NT2/D1 (cell line): ENCODE measurements at regions not wholly inside any gene's neighbourhood (a gene's known extent, or its start where the extent isn't known, plus 50 kb on each side); places are given as distances from the start of the nearest gene placed in this dataset.
"Not testable (repeated sequence)": the region's sequence is repeated elsewhere in the genome, so short reads cannot be mapped to it uniquely, and the experiment has no call there.

Source experiments
- DNase-seq: peaks from one replicate; pipeline ENCODE4 v3.0.0-alpha.2; 2011; ENCODE audit warnings: low read depth, low spot score
- H3K27me3 ChIP-seq: 2 replicates; pipeline ENCODE4 v1.6.0; 2011; ENCODE audit warnings: mild to moderate bottlenecking; ENCODE audit not compliant: insufficient read length, insufficient read depth
- H3K36me3 ChIP-seq: 2 replicates; pipeline ENCODE4 v1.6.1; 2011; ENCODE audit warnings: mild to moderate bottlenecking, low read length, mixed read lengths; ENCODE audit not compliant: insufficient read depth, insufficient read length
- H3K4me1 ChIP-seq: 2 replicates; pipeline ENCODE4 v1.5.1; 2011; ENCODE audit not compliant: insufficient read depth, insufficient read length
- H3K4me3 ChIP-seq: 2 replicates; pipeline ENCODE4 v1.5.1; 2011; ENCODE audit warnings: low read depth; ENCODE audit not compliant: insufficient read length
- H3K9ac ChIP-seq: 2 replicates; pipeline ENCODE4 v1.6.0; 2011; ENCODE audit warnings: low read depth; ENCODE audit not compliant: insufficient read length
- H3K9me3 ChIP-seq: 2 replicates; pipeline ENCODE4 v1.5.1; 2011; ENCODE audit warnings: mild to moderate bottlenecking, low read length; ENCODE audit not compliant: insufficient read depth
- SUZ12 ChIP-seq: IDR thresholded peaks from 2 replicates; pipeline ENCODE4 v1.6.1; 2011; ENCODE audit not compliant: insufficient read length, insufficient read depth; ENCODE audit errors: extremely low read depth
- YY1 ChIP-seq: IDR thresholded peaks from 2 replicates; pipeline ENCODE4 v1.6.1; 2011; ENCODE audit not compliant: insufficient read length, insufficient read depth
- ZNF274 ChIP-seq: IDR thresholded peaks from 2 replicates; pipeline ENCODE4 v1.6.1; 2011; ENCODE audit warnings: mild to moderate bottlenecking, low read depth, low read length

DNA sequence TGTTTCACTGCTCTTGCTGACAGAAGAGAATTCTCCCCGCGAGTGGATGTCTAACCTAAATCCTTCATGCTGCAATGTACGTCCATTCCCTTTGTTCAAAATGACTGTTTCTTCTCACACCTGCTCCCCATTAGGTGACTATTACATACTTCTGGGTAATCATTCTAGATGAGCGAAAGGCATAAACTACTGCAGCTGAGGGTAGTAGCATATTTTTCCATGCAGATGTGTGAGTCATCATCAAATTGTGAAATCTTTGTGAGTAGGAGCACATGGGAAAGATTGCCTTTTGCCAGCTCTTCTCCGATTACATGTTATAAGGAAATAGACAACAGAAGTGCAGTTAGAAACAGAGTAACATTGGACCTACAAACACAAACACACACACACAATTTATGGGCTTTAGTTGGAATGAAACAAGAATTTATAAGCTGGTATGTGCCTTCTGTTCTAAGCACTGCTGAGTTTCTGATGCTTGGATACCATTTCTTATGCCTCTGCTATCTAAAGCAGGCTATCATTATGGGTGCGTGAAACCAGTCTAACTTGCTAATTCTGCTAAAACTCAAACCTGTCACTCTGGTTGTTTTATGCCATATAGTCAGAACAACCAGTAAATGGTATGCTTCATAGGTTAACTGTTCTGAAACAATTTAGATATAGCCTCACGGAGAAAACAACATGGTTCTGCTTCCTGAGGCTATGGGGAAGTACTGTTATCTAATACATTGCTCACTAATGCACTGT is 346.9 kb upstream of the PSMD7 start:
- no peak for DNase-seq
- Histone ChIP-seq H3K9ac (no peak overlapping the region), H3K9me3 (no peaks in the 10 kb centered on the region), H3K4me1 (peaks cover 5% of the 10 kb centered on the region), H3K4me3 (no peak overlapping the region), H3K36me3 (no peaks in the 10 kb centered on the region), H3K27me3 (no peaks in the 10 kb centered on the region)
- TF ChIP-seq SUZ12 (no peak), YY1 (no peak), ZNF274 (no peak)

- TF ChIP-seq YY1, result no peak
- TF ChIP-seq SUZ12, result no peak
- no peak for TF ChIP-seq ZNF274
- Histone ChIP-seq H3K9ac (no peak overlapping the region), H3K4me3 (no peak overlapping the region), H3K27me3 (no peaks in the 10 kb centered on the region), H3K36me3 (no peaks in the 10 kb centered on the region), H3K9me3 (no peaks in the 10 kb centered on the region), H3K4me1 (no peaks in the 10 kb centered on the region)
- no peak for DNase-seq
These were observed 351.0 kb upstream of the PSMD7 start for GRCh38 chr16:73945631-73946030.

- H3K9me3 ChIP-seq, H3K36me3 ChIP-seq, H3K4me1 ChIP-seq, H3K4me3 ChIP-seq, DNase-seq, H3K27me3 ChIP-seq, H3K9ac ChIP-seq: not testable (repeated sequence)
These were observed 353.4 kb upstream of the PSMD7 start for GRCh38 chr16:73943184-73943583.

DNA sequence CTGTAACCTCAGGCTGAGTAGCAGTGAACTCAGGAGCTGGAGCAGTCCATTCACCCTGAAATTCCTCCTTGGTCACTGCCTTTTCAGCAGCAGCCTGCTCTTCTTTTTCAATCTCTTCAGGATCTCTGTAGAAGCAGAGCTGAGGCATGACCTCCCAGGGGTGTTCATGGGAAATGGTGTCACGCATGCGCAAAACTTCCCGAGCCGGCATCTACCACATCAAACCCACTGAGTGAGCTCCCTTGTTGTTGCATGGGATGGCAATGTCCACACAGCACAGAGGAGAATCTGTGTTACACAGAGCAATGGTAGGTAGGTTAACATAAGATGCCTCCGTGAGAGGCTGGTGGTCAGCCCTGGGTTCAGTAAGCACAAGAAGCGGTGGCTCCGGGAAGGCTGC is 355.8 kb upstream of the PSMD7 start:
- not testable (repeated sequence) for DNase-seq, H3K9me3 ChIP-seq, H3K36me3 ChIP-seq, H3K4me3 ChIP-seq, H3K9ac ChIP-seq, H3K4me1 ChIP-seq, H3K27me3 ChIP-seq

- no peak for DNase-seq
- no peak for TF ChIP-seq SUZ12
- TF ChIP-seq YY1, result no peak
- no peak for TF ChIP-seq ZNF274
- Histone ChIP-seq H3K9me3 (0 out of 2 replicates have a peak, but pooled peaks cover 5% of the 10 kb centered on the region), H3K4me3 (no peak overlapping the region), H3K27me3 (no peaks in the 10 kb centered on the region), H3K9ac (no peak overlapping the region), H3K36me3 (no peaks in the 10 kb centered on the region), H3K4me1 (no peaks in the 10 kb centered on the region)
These were observed 372.7 kb upstream of the PSMD7 start for GRCh38 chr16:73923951-73924350.

GRCh38 chr16:73921295-73921694 is 375.3 kb upstream of the PSMD7 start:
- no peaks in the 10 kb centered on the region for H3K4me1 ChIP-seq
- H3K36me3 ChIP-seq, result no peaks in the 10 kb centered on the region
- no peak for DNase-seq
- no peak overlapping the region for H3K9ac ChIP-seq
- H3K9me3 ChIP-seq, result no peaks in the 10 kb centered on the region
- H3K4me3 ChIP-seq, result no peak overlapping the region
- H3K27me3 ChIP-seq, result no peaks in the 10 kb centered on the region
- TF ChIP-seq ZNF274 (no peak), YY1 (no peak), SUZ12 (no peak)

DNA sequence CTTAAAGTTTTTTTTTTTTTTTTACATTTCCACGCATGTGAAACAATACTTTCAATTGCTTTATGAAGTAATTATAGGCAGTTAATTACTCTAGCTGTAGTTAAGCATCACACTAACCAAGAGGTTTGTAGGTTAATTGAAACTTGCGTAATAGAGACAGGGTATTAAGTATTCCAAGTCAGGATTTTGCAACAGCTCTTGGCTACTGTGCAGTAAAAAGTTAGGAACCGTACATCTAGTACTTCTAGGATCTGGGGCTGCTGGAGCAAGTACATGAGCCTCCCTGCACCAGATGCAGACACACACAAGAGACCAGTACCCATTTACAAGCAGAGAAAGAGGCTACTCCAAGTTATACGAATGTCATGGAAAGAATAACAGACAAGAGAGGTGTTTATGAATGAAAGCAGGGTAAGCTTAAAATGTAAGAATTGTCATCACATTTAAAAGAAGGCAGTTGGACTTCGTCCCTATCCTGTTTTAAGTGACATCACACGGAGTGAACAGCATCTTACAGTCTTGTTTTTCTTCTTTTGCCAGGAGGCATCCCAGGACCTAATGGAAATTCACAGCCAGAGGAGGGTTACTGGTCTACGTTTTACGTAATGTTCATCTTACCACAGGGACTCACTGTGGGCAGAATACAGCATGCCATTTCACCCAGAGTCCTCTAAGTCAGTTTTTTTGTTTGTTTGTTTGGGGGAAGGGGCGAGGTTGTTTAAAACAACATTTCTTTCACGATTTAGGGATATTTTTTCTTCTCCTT is 379.6 kb upstream of the PSMD7 start:
- no peaks in the 10 kb centered on the region for H3K36me3 ChIP-seq
- TF ChIP-seq ZNF274, result no peak
- TF ChIP-seq SUZ12, result no peak
- TF ChIP-seq YY1, result no peak
- DNase-seq, result no peak

More for the DNA sequence above, 379.6 kb upstream of the PSMD7 start:
- no peaks in the 10 kb centered on the region for H3K4me1 ChIP-seq
- H3K9ac ChIP-seq, result no peak overlapping the region
- H3K27me3 ChIP-seq, result no peaks in the 10 kb centered on the region
- no peak overlapping the region for H3K4me3 ChIP-seq
- no peaks in the 10 kb centered on the region for H3K9me3 ChIP-seq
